ENCODE measurements at regions not wholly inside any gene's neighbourhood (a gene's known extent, or its start where the extent isn't known, plus 50 kb on each side); places are given as distances from the start of the nearest gene placed in this dataset.

GRCh38 chr1:213659580-213660547 is 327.9 kb upstream of the PROX1 start:
- TF ChIP-seq CTCF (conservative IDR thresholded peaks at IDR 0.05; ENCODE audit: low read depth, low read length) (no peak), EZH2 (IDR thresholded peaks at IDR 0.05; ENCODE audit: low read length, unreplicated experiment) (no peak)

All from PC-3 (cell line).